Fibroblast of lung (primary cell): ENCODE measurements at regions not wholly inside any gene's neighbourhood (a gene's known extent, or its start where the extent isn't known, plus 50 kb on each side); places are given as distances from the start of the nearest gene placed in this dataset.

Experiments
- DNase-seq, 2 donors: peaks; one replicate each; pipeline versions ENCODE4 v3.0.0 to v3.0.0-alpha.2; 2010; ENCODE audit warnings: low read depth in 2 of 2
- H2AFZ ChIP-seq: 2 replicates; pipeline ENCODE4 v1.5.1; 2012; ENCODE audit warnings: low read length, control low read depth, inconsistent platforms
- H3K27ac ChIP-seq: 2 replicates; pipeline ENCODE4 v1.5.1; 2011; ENCODE audit warnings: low read length, control low read depth; ENCODE audit not compliant: insufficient read depth
- H3K27me3 ChIP-seq: 2 replicates; pipeline ENCODE4 v1.5.1; 2011; ENCODE audit warnings: mild to moderate bottlenecking, low read length; ENCODE audit not compliant: control insufficient read depth, insufficient read depth
- H3K36me3 ChIP-seq: 2 replicates; pipeline ENCODE4 v1.5.1; 2011; ENCODE audit warnings: low read length; ENCODE audit not compliant: control insufficient read depth, insufficient read depth
- H3K4me1 ChIP-seq: 2 replicates; pipeline ENCODE4 v1.5.1; 2011; ENCODE audit warnings: low read length; ENCODE audit not compliant: control insufficient read depth, insufficient read depth; ENCODE audit errors: extremely low read depth
- H3K4me2 ChIP-seq: 2 replicates; pipeline ENCODE4 v1.5.1; 2011; ENCODE audit warnings: low read length, control low read depth; ENCODE audit not compliant: insufficient read depth; ENCODE audit errors: extremely low read depth
- H3K4me3 ChIP-seq, 4 experiments: fragments of 200-600 bp in 1 of 4; sonication (generic) in 1 of 4; replicated peaks in 1 of 4; 2 replicates each; pipeline ENCODE4 v1.5.1; 2011 to 2016; ENCODE audit warnings: low read length in 4 of 4, low read depth in 3 of 4, mild to moderate bottlenecking in 3 of 4, control low read depth in 2 of 4, inconsistent platforms in 1 of 4, mixed read lengths in 1 of 4; ENCODE audit not compliant: insufficient read depth in 1 of 4; ENCODE audit errors: control extremely low read depth in 1 of 4
- H3K79me2 ChIP-seq: 2 replicates; pipeline ENCODE4 v1.5.1; 2012; ENCODE audit warnings: mild to moderate bottlenecking, low read length, inconsistent platforms; ENCODE audit not compliant: control insufficient read depth, insufficient read depth
- H3K9ac ChIP-seq: 2 replicates; pipeline ENCODE4 v1.5.1; 2011; ENCODE audit warnings: mild to moderate bottlenecking, low read length, control low read depth; ENCODE audit not compliant: insufficient read depth
- H3K9me3 ChIP-seq: 2 replicates; pipeline ENCODE4 v1.5.1; 2012; ENCODE audit warnings: low read depth, low read length; ENCODE audit not compliant: control insufficient read depth, insufficient read depth
- H4K20me1 ChIP-seq: 2 replicates; pipeline ENCODE4 v1.5.1; 2011; ENCODE audit warnings: low read length; ENCODE audit not compliant: control insufficient read depth, insufficient read depth; ENCODE audit errors: extremely low read depth
- EZH2 ChIP-seq: IDR thresholded peaks from 2 replicates; pipeline ENCODE4 v1.5.1; 2012; ENCODE audit warnings: low read length, control low read depth, mild to moderate bottlenecking; ENCODE audit errors: missing control alignments
- TF ChIP-seq, protein P1 (sequence below), 2 donors: IDR thresholded peaks in 1 of 2; conservative IDR thresholded peaks in 1 of 2; 1 replicate in 1 of 2; 2 replicates in 1 of 2; pipeline ENCODE4 v1.5.1; 2011 to 2012; ENCODE audit warnings: low read length in 2 of 2, control low read depth in 1 of 2, inconsistent platforms in 1 of 2, low read depth in 1 of 2, mild to moderate bottlenecking in 1 of 2

- Histone ChIP-seq H3K27me3 (no peaks in the 10 kb centered on the region), H2AFZ (no peak overlapping the region), H3K4me3 (no peak overlapping the region), H3K9me3 (no peaks in the 10 kb centered on the region), H3K36me3 (no peaks in the 10 kb centered on the region), H4K20me1 (no peaks in the 10 kb centered on the region), H3K4me2 (no peak overlapping the region), H3K9ac (no peak overlapping the region), H3K27ac (no peak overlapping the region), H3K4me1 (no peaks in the 10 kb centered on the region), H3K79me2 (no peaks in the 10 kb centered on the region)
- TF ChIP-seq EZH2 = no peak
- TF ChIP-seq, protein P1, sequence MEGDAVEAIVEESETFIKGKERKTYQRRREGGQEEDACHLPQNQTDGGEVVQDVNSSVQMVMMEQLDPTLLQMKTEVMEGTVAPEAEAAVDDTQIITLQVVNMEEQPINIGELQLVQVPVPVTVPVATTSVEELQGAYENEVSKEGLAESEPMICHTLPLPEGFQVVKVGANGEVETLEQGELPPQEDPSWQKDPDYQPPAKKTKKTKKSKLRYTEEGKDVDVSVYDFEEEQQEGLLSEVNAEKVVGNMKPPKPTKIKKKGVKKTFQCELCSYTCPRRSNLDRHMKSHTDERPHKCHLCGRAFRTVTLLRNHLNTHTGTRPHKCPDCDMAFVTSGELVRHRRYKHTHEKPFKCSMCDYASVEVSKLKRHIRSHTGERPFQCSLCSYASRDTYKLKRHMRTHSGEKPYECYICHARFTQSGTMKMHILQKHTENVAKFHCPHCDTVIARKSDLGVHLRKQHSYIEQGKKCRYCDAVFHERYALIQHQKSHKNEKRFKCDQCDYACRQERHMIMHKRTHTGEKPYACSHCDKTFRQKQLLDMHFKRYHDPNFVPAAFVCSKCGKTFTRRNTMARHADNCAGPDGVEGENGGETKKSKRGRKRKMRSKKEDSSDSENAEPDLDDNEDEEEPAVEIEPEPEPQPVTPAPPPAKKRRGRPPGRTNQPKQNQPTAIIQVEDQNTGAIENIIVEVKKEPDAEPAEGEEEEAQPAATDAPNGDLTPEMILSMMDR (conservative IDR thresholded peaks at IDR 0.05 in 1 of 2, IDR thresholded peaks at IDR 0.05 in 1 of 2; ENCODE audit: low read depth in 1 of 2, low read length in 2 of 2) = no peak
- no peak for DNase-seq
Measured at GRCh38 chr1:213584272-213584671, 403.5 kb upstream of the PROX1 start.

DNA sequence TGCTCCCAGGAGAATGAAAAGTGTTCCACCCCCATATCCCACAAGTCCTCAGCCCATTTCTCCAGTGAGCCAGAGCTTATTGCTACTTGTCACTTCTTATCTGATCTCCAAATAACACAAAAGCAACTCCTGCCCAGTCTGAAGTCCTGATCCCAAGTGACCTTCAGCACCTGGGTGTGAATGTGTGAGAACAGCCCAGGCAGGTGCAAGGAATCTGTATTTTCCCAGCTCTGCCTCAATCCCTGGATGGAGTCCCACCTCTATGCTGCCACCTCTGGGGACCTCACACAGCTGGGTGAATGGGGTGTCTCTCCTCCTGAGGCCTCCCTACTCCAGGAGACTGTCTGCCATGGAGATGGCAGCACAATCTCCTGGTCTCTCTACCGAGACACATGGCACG is 402.4 kb upstream of the PROX1 start:
- Histone ChIP-seq H3K4me1 (no peaks in the 10 kb centered on the region), H2AFZ (no peak overlapping the region), H3K9me3 (no peaks in the 10 kb centered on the region), H3K79me2 (no peaks in the 10 kb centered on the region), H3K27me3 (no peaks in the 10 kb centered on the region), H3K27ac (no peak overlapping the region), H3K4me2 (no peak overlapping the region), H3K4me3 (no peak overlapping the region), H3K9ac (no peak overlapping the region), H3K36me3 (no peaks in the 10 kb centered on the region), H4K20me1 (no peaks in the 10 kb centered on the region)
- TF ChIP-seq EZH2 = no peak
- TF ChIP-seq, protein P1 (conservative IDR thresholded peaks at IDR 0.05 in 1 of 2, IDR thresholded peaks at IDR 0.05 in 1 of 2; ENCODE audit: low read depth in 1 of 2, low read length in 2 of 2) = no peak
- no peak for DNase-seq

DNA sequence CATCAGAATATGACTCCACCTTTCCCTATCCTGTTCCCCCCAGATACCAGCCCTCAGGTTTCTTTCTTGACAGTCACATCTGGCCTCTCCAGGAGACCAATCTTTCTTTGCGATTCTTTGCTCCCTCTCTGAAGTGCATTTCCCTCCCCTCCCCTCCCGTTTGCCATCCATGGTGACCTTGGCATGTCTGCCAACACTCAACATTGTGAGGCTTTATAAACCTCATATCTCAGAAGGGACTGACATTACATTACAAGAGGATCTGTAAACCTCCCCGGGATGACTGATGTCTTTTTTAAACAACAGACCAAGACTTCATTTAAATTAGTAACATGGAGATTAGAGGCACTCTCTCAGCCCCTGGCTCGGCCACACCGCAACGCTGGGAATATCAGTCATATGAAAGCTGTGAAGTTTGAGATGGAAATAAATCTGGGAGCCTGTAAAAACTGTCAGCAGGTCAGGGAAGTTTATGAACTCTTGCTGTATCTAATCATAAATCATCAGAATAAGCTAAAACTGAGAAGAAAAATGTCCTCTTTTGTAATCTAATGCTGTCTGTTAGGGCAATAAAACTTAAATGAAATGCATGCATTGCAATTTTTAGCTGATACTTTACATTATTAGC is 401.7 kb upstream of the PROX1 start:
- TF ChIP-seq, protein P1 (conservative IDR thresholded peaks at IDR 0.05 in 1 of 2, IDR thresholded peaks at IDR 0.05 in 1 of 2; ENCODE audit: low read depth in 1 of 2, low read length in 2 of 2) = no peak
- no peak for TF ChIP-seq EZH2
- H4K20me1 ChIP-seq = no peaks in the 10 kb centered on the region
- no peaks in the 10 kb centered on the region for H3K79me2 ChIP-seq
- H3K27ac ChIP-seq = no peak overlapping the region
- no peaks in the 10 kb centered on the region for H3K36me3 ChIP-seq
- no peak overlapping the region for H3K4me2 ChIP-seq
- H3K4me1 ChIP-seq = no peaks in the 10 kb centered on the region
- H3K4me3 ChIP-seq = no peak overlapping the region
- H2AFZ ChIP-seq = no peak overlapping the region
- no peak for DNase-seq
- no peaks in the 10 kb centered on the region for H3K27me3 ChIP-seq
- H3K9me3 ChIP-seq = no peaks in the 10 kb centered on the region
- H3K9ac ChIP-seq = no peak overlapping the region
